HG02759 (cell line): ENCODE measurements at regions not wholly inside any gene's neighbourhood (a gene's known extent, or its start where the extent isn't known, plus 50 kb on each side); places are given as distances from the start of the nearest gene placed in this dataset.
"Not testable (repeated sequence)": the region's sequence is repeated elsewhere in the genome, so short reads cannot be mapped to it uniquely, and the experiment has no call there.

Experiments
- ATAC-seq: cut with Tn5 transposase; IDR thresholded peaks from one replicate; pipeline ENCODE4 v1.9.1; 2021; ENCODE audit warnings: mild to moderate bottlenecking, moderate library complexity; ENCODE audit not compliant: unreplicated experiment

GRCh38 chr1:233473549-233474204 lies 140.2 kb upstream of the KCNK1 start:
- no peak for ATAC-seq

GRCh38 chr1:233477359-233477758 lies 136.5 kb upstream of the KCNK1 start:
- ATAC-seq: no peak

GRCh38 chr1:233478611-233479010 lies 135.3 kb upstream of the KCNK1 start:
- ATAC-seq: no peak

- no peak for ATAC-seq
These were observed 134.6 kb upstream of the KCNK1 start for GRCh38 chr1:233479110-233479890.

- ATAC-seq: no peak
These were observed 133.7 kb upstream of the KCNK1 start for GRCh38 chr1:233480198-233480597.

- ATAC-seq: no peak
These were observed 131.5 kb upstream of the KCNK1 start for GRCh38 chr1:233482388-233482787.

GRCh38 chr1:233485385-233485784 lies 128.5 kb upstream of the KCNK1 start:
- ATAC-seq: no peak

GRCh38 chr1:233485809-233486398 lies 128.0 kb upstream of the KCNK1 start:
- ATAC-seq: no peak

- no peak for ATAC-seq
These were observed 126.5 kb upstream of the KCNK1 start for GRCh38 chr1:233487408-233487807.

- ATAC-seq: no peak
These were observed 124.5 kb upstream of the KCNK1 start for GRCh38 chr1:233489411-233489810.

- no peak for ATAC-seq
These were observed 123.4 kb upstream of the KCNK1 start for GRCh38 chr1:233490488-233490887.

GRCh38 chr1:233491953-233492620 lies 121.8 kb upstream of the KCNK1 start:
- no peak for ATAC-seq

- no peak for ATAC-seq
These were observed 116.9 kb upstream of the KCNK1 start for GRCh38 chr1:233496993-233497392.

- no peak for ATAC-seq
These were observed 116.2 kb upstream of the KCNK1 start for GRCh38 chr1:233497679-233498078.

GRCh38 chr1:233500106-233500505 lies 113.8 kb upstream of the KCNK1 start:
- no peak for ATAC-seq

GRCh38 chr1:233503366-233503954 lies 110.4 kb upstream of the KCNK1 start:
- ATAC-seq: no peak

GRCh38 chr1:233505130-233505529 lies 108.8 kb upstream of the KCNK1 start:
- ATAC-seq: no peak

- ATAC-seq: not testable (repeated sequence)
These were observed 108.0 kb upstream of the KCNK1 start for GRCh38 chr1:233505889-233506288.

- no peak for ATAC-seq
These were observed 104.4 kb upstream of the KCNK1 start for GRCh38 chr1:233509526-233509925.

- ATAC-seq: no peak
These were observed 101.4 kb upstream of the KCNK1 start for GRCh38 chr1:233512538-233512937.

GRCh38 chr1:233513431-233513830 lies 100.5 kb upstream of the KCNK1 start:
- ATAC-seq: no peak
